GM21529 (cell line): ENCODE measurements at regions not wholly inside any gene's neighbourhood (a gene's known extent, or its start where the extent isn't known, plus 50 kb on each side); places are given as distances from the start of the nearest gene placed in this dataset.
"Not testable (repeated sequence)": the region's sequence is repeated elsewhere in the genome, so short reads cannot be mapped to it uniquely, and the experiment has no call there.

Experiments
- ATAC-seq: cut with Tn5 transposase; IDR thresholded peaks from one replicate; pipeline ENCODE4 v1.9.1; 2021; ENCODE audit not compliant: unreplicated experiment

DNA sequence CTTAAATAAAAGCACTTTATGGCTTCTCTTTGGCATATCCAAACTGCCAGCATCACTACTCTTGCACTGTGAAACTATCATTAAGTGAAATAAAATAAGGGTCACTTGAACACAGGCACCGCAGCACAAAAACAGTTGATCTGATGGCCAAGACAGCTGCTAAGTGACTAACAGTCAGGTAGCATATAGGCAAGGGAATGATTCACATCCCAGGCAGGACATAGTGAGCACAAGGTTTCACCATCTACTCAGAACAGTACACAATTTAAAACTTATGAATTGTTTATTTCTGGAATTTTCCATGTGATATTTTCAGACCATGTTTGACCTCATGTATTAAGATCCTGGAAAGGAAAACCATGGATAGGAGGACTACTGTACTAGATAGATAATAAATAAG lies 214.2 kb downstream of the MREG start:
- no peak for ATAC-seq

DNA sequence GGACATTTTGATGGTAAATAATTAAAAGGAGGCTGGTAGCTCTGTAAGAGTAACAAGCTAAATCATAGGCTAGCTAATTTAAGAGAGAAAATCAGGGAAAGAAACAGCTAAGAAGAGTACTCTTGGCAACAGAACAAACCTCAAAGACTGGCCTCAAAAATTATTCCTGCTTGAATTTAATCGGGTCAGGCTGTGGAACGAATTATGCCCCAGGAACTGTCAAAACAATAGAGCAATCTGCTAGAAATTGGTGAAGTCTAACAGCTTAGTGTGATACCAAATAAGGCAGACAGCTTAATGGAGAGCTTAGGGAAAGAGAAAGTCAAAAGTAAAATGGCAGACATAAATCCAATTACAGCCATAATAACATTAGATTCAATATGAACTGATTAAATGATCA lies 215.7 kb downstream of the MREG start:
- ATAC-seq: no peak

DNA sequence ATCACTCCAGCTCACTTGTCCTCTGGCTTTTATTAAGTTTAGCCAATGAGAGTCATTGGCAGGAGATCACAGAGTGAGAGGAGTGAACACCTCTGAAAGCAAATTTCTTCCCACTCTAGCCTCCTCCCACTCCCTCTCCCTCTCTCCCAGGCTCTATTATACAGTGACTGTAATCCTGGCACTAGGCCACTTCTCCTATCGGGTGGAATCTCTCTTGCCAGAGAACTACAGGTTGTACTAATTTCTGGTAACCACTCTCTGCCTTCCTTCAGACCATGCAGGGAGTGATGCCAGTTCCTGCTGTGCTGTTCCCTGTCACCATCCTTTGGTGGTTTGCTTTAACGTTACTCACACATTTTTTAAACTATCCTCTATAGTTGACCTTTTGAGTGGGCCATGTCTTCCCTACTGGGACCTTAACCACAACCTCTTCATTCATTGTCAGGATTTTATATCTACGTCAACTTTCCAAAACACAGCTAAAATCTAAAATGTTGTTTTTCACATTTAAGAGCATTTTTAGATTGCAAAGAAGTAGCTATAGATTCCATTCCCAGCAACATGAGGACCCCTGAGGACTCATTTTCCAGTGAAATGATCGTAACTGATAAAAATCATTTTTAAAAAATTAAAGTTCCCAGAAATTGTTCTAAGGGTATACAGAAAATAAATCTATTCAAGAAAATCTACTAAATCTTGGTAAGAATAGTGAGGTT lies 217.1 kb downstream of the MREG start:
- no peak for ATAC-seq

DNA sequence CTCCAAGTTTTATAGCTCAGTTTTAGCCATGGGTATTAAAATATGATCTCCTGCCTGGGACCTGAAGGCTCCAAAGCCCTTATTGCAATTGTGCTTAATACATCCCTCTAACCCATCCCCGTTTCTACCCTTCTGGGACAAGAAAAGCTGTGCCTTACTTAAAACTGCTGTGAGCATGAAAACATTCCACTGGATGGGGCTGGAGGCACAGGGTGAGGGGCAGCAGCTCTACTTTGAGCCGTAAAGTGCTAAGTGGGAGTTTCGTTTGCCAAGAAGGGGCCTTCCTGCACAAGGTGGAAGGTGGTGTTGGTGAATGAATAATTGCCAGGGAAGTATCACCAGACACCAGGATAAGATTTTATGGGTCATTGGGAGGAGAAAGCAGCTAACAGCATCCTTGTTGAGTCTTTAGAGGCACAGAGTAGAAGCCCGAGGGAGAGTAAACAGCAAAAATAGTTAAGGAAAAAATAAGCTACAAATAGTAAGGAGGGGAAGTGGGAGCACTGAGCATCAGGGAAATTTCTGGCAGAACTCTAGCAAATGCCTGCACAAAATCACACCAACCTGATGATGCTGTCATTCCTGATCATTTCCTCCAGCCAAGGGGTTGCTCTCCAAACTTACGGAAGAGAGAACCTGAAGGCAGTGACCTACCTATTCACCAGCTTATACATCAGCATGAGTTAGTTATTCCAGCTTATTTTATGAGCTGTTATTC lies 218.4 kb downstream of the MREG start:
- no peak for ATAC-seq

DNA sequence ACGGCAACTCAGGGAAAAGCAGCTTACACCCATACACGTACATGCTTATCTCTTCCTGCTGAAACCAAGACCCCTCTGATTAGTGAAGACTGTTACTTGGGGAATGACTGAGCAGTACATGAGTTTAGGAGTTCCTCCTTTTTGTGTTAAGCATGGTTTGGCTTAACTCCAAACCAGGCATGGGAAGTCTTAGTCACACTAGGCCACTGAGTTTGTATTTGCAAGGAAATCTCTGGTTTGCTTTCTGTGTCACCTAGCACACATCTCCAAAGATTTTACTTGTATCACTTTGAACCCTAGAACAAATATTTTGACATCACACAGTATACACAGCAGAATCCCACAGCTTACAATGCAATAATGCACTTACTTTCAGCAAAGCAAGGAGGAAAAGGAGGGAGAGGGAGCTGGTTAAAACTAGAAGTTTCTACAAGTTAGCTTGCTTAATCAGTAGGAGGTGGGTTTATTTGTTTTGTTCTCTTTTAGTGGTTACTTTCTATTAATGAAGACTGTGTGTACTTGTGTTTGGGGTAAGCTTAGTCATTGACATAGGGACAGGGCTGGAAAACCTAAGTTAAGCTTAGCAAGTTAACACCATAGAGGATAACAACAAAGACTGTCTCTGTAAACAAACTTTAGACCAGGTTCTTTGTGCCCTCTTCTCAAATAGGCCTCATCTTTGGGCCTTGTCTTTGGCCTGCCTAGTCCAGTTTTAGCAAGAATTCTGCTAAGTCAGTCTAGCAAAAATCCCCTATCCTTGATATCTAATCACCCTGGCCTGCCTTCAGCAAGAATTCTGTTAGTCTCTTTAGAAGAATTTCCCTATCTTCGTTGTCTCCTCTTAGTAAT lies 219.4 kb downstream of the MREG start:
- peak; percentile 71 for ATAC-seq

DNA sequence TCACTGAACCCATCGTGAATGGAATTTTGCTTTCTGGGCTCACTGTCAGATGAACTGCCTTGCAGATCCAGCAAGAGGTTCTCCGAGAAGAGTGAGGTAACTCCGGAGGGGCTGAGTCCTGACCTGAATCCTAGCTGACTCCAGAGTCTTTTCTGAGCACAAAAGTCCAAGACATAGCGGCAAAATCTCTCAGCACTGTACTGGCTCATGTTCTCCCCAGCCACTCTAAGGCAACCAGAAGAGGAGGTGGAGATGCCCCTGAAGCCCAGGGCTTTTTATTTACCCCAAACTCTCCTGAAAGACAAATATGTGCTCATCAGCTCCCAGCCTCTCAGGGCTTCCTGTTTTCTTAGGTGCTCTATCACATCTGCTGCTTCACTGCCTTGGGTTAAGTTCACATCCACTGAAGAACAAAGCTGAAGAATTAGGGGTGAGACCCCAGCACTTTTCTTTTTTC lies 221.8 kb downstream of the MREG start:
- no peak for ATAC-seq

DNA sequence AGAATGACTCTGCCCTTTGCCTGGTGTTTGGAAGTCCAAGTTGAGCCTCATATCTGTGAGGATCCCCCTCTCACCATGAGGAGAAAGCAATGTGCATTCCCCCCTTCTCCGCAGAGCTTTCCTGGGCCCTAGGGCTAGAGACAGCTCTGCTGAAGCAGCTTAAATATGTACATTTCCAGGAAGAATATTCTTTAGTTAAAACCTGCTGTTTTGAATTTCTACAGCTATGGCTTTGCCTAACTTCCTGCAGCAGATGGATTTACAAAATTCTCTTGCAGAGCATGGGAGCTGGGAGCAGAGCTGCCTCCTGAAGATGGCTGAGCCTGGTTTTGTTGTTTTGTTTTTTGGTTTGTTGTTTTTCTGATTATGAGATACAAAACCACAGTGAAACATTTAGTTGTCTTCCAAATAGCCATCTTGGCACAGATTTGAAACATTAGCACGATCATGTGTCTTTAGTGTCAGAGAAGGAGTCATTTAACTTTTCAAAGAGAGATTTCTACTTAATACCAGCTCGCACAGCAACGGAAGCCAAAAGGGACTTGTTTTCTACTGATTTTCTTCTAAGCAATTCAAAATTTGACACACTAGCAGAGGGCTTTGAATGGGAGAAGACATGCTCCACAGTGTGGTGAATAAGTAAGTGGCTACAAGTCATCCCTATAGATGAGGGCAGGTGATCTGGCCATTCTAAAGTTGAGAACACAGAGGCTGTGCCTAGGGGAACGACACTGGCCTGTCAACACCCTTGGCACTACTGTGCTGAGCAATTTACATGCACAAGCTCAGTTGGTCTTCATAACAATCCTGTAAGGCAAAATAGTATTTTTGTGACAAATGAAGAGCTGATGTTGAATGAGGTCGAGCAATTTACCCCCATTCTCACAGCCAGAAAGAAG lies 222.6 kb downstream of the MREG start:
- ATAC-seq: no peak

DNA sequence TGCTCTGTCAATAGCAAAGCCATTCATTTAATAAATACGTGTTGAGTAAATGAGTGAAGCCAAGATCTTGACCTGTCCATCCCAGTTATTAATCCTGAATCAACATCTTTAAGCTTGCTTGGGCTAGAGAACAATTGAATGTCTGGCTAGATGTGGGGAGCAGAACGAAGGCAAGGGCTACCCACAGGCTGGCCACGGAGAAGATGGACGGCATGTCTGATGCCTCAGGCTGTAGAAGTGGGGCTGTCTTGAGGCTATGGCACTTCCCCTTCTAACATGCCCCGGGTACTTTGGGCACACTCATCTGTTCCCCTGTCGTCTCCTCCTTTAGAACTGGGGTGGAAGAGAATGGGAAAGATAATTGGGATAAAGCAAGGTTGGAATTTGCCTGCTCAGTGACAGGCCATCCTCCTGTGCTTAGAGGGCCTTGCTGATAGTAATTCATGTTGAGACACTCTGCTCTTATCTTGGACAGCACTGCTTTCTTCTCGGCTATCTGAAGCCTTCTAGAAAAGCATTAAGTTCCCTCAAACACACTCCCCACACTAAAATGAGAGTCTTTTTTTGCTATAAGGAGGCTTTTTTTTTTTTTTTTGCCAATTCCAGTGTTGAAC lies 225.7 kb downstream of the MREG start:
- ATAC-seq: no peak

DNA sequence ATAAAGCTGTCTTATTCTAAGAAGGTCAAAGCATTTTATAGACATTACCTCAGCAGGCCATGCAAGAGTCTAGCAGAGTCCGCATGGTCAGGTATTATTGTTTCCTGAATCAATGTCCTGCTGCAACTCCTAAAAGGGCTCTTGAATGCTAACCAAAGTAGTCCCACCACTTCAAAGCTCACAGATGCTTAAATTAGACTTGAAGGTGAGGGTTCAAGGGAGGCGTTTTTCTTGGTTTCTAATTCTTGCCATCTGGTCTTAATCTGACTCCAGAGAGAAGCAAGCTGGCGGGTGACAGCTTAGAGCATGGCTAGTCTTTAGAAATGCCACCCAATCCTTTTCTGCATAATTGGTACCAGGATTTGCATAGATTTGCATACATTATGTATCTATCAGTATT lies 226.3 kb downstream of the MREG start:
- ATAC-seq: no peak

DNA sequence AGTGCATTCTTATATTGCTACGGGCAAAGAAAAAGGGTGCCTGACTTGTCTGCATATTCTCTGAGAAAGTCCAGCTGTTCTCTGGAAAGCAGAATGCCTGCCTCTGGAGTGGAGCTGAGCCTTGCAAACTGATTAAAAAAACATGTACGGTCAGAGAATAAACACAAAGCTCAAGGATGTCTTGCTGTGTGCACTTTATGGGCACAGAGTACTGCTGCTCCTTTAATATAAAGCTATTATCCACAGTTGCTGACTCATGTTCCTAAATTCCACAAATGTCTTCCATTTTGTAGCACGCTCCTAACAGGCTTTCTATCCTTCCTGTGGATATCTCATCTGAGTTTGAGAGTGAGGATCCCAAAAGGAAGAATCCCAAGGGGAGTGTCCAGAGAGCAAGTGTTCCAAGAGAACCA lies 229.0 kb downstream of the MREG start:
- ATAC-seq: no peak

DNA sequence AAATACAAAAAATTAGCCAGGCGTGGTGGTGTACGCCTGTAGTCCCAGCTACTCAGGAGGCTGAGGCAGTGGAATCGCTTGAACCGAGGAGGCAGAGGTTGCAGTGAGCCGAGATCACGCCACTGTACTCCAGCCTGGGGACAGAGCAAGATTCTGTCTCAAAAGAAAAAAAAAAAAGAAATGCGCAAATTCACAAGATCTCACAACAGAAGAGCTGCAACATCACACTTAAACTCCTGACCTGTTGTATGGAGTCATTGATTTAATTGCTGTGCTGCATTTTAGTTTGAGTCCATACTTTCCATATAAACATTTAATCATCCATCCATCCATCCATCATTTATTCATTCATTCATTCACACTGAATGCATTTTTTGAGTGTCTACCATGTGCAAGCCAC lies 229.7 kb downstream of the MREG start:
- ATAC-seq: not testable (repeated sequence)

DNA sequence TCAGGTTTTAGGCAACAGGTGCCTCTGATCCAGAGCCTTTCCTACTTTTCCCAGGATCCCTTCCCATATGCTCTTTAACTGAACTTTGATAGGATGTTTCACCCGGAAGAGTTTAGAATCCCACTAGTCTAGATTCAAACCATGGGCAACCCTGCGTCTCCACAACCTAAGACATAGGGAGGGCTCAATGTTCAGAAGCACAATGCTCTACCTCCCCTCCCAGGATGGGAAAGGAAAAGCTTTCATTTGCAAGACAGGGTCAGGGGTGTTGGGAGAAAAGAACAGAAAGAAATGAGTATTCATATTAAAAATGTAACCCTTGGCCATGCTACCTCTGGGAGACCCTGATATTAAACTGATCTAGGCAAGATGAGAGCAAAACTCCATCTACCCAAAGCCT lies 230.4 kb downstream of the MREG start:
- no peak for ATAC-seq

DNA sequence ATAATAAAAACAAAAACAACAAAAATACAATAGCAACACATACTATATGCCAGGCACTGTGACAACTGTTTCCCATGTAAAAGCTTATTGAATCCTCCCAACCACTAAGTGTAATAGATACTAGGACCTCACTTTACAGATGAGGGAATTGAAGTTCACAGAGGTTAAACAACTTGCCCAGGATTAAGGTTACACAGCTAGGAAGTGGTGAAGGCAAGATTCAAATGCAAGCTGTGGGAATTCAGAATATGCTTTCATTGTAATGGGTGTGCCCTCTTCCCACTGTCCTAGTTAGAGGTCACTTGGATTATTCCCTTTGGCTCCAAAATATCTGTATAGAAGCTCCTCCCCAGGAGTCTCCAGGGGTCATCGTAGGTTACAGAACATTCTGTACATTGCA lies 231.1 kb downstream of the MREG start:
- no peak for ATAC-seq

DNA sequence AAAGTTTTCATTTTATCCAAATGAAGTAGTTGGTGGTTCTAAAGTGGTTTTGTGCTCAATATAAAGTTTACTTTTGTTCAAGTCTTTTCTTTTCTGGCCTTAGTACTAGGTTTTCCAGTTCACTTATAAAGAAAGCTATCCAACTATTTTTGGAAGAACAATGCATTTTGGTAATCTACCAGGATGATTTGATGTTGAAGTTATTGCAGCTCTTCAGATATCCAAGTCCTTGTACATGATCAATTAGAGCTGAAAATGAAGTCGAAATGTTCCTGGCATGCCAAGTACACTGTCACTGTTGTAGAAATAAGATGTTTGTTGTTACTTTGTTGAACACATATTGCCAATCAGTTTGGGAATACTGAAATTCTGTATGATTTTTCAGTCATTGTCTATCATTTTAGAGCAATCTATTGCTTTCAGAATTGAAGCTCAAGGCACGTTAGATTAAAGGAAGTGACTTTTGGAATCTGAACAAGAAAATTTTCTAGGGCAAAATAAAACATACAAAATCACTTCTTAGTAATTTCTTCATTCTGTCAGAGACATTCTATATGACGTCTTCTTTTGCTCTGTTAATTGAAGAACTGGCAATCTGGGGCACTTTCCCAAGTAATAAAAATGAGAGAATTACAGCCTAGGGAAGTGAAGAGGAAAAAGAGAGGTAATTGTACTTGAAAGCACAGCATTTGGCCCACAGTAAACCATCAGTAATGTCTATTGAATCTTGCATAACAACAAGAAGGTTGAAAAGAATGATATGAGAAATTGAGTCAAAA lies 232.3 kb downstream of the MREG start:
- ATAC-seq: no peak

DNA sequence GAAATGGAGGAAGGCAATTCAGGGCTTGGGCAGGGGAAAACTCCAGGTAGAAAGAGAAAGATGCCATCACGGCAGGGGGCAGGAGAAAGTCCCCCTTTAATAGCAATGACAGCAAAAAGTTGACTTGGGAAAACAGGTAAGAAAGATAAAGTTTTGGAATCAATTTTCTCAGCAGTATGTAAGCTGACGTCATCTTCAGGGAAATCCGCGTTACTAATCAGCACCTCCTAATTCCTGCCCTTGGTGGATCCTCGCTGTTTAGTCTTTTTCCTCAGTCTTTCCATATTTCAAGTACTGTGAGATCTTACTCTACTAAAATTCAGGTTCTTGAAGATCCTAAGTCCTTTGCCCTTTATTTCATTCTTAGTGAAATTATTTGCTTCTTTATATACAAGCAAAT lies 233.0 kb downstream of the MREG start:
- no peak for ATAC-seq

DNA sequence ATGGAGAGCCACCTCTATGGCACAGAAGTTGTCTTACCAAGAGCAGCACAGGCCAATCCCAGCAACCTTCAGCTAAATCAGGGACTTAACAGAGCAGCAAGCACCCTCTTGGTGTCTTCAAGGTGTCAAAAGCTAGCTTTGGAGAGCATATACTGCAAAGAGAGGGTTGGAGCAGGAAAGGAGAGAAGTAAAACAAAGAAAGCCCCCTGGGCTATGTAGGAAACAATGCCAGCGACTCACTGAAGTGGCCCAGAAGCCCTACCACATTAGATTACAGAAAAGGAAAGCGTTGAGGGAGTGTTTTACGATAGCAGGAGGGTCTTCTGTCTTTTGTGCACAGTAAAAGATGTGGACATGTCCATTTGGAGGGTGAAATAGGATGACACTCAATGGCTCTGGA lies 233.4 kb downstream of the MREG start:
- ATAC-seq: no peak

DNA sequence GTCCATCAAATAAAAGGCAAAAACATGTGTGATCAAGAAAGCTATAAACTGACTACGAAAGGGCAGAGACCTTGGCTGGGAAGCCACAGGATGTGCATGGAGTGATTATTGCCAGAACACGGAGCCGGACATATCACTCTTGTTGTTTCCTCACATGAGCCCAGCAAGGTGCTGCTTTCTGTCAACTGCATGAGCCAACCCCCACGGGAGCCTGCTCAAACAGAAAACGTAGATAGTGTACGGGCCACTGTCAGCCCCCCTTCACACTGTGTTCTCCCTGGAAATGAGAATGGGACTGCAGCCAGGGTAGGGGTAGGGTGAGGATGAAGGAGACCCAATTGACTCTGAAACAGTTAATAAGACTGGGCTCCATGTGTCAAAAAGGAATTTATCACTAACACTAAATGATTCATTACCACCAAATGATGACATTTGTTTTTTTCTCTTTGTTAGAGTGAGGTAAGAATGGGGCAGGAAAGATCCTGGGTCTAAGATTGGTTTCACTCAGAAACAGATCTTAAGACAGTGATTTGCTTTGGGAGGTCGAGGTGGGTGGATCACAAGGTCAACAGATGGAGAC lies 235.8 kb downstream of the MREG start:
- no peak for ATAC-seq

DNA sequence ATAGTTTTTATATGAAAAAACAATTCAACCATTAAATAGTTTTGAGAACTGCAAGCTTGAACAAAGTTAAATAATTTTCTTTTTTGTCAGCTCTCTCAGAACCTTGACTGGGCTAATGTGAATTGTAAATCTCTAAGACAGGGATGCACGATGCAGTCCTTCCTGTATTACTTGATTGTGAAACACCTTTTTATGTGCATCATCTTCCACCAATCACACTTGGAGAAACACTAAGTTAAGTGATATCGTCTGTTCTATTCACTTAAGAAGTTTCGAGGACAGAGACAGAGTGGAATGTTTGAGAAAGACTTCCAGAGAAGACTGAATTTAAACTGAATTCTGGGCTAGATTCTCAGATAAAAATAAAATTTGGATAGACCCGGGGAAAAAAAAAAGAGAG lies 238.2 kb downstream of the MREG start:
- no peak for ATAC-seq

DNA sequence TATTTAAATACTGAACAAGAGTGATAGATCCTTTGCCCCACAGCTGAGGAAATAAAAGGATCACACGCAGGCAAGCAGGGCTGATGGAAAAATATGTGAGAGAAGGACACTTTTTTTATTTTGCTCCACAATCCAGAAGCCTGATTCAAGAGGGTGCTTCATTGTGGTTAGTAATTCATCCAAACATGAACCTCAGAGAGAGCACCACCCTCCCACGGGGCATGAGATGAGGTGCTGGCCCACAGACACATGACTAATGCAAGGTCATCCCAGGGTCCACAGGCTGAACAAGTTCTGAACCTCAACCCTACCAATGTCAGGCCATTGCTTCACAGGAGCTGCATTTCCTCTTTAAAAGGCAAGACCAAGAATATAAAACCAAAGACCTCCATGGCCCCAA lies 239.6 kb downstream of the MREG start:
- no peak for ATAC-seq
